ENCODE measurements at regions not wholly inside any gene's neighbourhood (a gene's known extent, or its start where the extent isn't known, plus 50 kb on each side); places are given as distances from the start of the nearest gene placed in this dataset.

DNA sequence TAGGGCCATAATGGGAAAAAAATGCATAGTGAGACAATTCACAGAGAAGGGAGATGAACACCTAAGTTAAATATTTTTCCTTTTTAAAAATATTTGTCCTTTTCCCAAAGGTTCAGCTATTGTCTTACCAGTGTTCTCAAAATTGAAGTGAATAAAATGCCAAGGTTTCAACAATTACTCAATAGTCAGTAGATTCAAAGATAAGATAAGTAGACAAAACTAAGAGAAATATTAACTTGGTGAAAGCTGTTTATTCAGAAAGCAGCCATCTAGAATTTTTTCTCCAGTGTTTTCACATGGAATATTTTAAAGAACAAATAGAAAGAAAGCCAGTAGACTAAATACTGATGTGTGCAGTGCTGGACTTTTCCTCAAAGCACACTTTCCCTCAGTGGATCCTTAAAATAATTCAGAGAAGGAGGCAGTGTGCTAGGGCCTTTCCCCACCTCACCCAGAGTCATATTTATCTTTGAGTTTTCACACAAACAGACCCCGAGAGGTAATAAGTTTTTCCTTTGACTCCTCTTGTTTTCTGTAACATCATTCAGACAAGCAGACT lies 144.5 kb upstream of the PLEKHG7 start:
- POLR2A ChIA-PET = interaction anchor here (0.6 to 1.4 kb wide), 5 partner anchors 9 to 400 kb away, joined by 3 to 5 read pairs (median 3); no protein-coding TSS in a partner anchor
- no peaks in the 10 kb centered on the region for H3K36me3 ChIP-seq (ENCODE audit: insufficient read depth, low read length)
- H3K4me3 ChIP-seq (ENCODE audit: low read depth, low read length, poor library complexity, severe bottlenecking) = no peak overlapping the region
- H3K9me2 ChIP-seq (ENCODE audit: insufficient read depth, low read length) = no peaks in the 10 kb centered on the region
- no peak overlapping the region for H3K4me2 ChIP-seq (ENCODE audit: low read length)
- H3K27ac ChIP-seq (ENCODE audit: low read depth, low read length, poor library complexity, severe bottlenecking) = no peak overlapping the region
- H3K4me1 ChIP-seq (ENCODE audit: insufficient read depth, low read length, poor library complexity, severe bottlenecking) = peaks cover 31% of the 10 kb centered on the region
- no peaks in the 10 kb centered on the region for H4K20me1 ChIP-seq (ENCODE audit: insufficient read depth, low read length)
- intact Hi-C loops (cut with micrococcal nuclease; ENCODE audit: unreplicated experiment) = no loop called here
- no TSS peak for BruUV-seq (replicated peaks)
- TF ChIP-seq CTCF (conservative IDR thresholded peaks at IDR 0.05; ENCODE audit: low read length) = no peak
- no peak for TF ChIP-seq EZH2phosphoT487 (IDR thresholded peaks at IDR 0.05; ENCODE audit: borderline replicate concordance, low read depth, low read length)
- no peak for DNase-seq (ENCODE audit: low spot score)
- CTCF ChIA-PET (ENCODE audit: unreplicated experiment) = no interaction called here
- H2AFZ ChIP-seq (ENCODE audit: low read length) = peak overlapping the region; percentile 7; the same call in 1 of the 2 replicates
- peaks cover 8% of the 10 kb centered on the region; the same call in 1 of the 2 replicates for H3K9me3 ChIP-seq (ENCODE audit: low read length)
- no peaks in the 10 kb centered on the region for H3K79me2 ChIP-seq (ENCODE audit: insufficient read depth, low read depth, low read length)

DNA sequence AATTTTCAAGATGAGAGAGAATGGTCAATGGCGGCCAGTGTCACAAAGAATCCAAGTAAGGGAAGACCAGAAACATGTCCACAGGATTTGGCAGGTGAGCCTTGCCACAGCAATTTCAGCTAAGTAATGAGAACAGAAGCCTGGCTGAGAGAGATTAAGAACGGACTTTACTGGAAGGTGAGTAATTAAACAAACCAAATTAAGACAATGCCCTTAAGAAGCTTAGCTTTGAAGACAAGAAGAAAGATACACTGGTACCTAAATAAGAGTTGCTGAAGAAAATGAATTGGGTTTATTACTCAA lies 145.4 kb upstream of the PLEKHG7 start:
- no peak overlapping the region for H3K27ac ChIP-seq (ENCODE audit: low read depth, low read length, poor library complexity, severe bottlenecking)
- H3K4me2 ChIP-seq (ENCODE audit: low read length) = no peak overlapping the region
- no TSS peak for BruUV-seq (replicated peaks)
- CTCF ChIA-PET (ENCODE audit: unreplicated experiment) = no interaction called here
- H2AFZ ChIP-seq (ENCODE audit: low read length) = no peak overlapping the region
- no peak for DNase-seq (ENCODE audit: low spot score)
- POLR2A ChIA-PET = interaction anchor here (0.6 to 1.8 kb wide), 12 partner anchors 9 to 451 kb away, joined by 3 to 17 read pairs (median 4); partner anchors contain the start of gene BTG1
- H3K4me1 ChIP-seq (ENCODE audit: insufficient read depth, low read length, poor library complexity, severe bottlenecking) = peaks cover 31% of the 10 kb centered on the region
- no peaks in the 10 kb centered on the region for H4K20me1 ChIP-seq (ENCODE audit: insufficient read depth, low read length)
- no peaks in the 10 kb centered on the region for H3K79me2 ChIP-seq (ENCODE audit: insufficient read depth, low read depth, low read length)
- H3K9me2 ChIP-seq (ENCODE audit: insufficient read depth, low read length) = no peaks in the 10 kb centered on the region
- no peak for TF ChIP-seq CTCF (conservative IDR thresholded peaks at IDR 0.05; ENCODE audit: low read length)
- TF ChIP-seq EZH2phosphoT487 (IDR thresholded peaks at IDR 0.05; ENCODE audit: borderline replicate concordance, low read depth, low read length) = no peak
- H3K9me3 ChIP-seq (ENCODE audit: low read length) = peaks cover 8% of the 10 kb centered on the region; the same call in 1 of the 2 replicates
- no peaks in the 10 kb centered on the region for H3K36me3 ChIP-seq (ENCODE audit: insufficient read depth, low read length)
- intact Hi-C loops (cut with micrococcal nuclease; ENCODE audit: unreplicated experiment) = no loop called here
- no peak overlapping the region for H3K4me3 ChIP-seq (ENCODE audit: low read depth, low read length, poor library complexity, severe bottlenecking)

DNA sequence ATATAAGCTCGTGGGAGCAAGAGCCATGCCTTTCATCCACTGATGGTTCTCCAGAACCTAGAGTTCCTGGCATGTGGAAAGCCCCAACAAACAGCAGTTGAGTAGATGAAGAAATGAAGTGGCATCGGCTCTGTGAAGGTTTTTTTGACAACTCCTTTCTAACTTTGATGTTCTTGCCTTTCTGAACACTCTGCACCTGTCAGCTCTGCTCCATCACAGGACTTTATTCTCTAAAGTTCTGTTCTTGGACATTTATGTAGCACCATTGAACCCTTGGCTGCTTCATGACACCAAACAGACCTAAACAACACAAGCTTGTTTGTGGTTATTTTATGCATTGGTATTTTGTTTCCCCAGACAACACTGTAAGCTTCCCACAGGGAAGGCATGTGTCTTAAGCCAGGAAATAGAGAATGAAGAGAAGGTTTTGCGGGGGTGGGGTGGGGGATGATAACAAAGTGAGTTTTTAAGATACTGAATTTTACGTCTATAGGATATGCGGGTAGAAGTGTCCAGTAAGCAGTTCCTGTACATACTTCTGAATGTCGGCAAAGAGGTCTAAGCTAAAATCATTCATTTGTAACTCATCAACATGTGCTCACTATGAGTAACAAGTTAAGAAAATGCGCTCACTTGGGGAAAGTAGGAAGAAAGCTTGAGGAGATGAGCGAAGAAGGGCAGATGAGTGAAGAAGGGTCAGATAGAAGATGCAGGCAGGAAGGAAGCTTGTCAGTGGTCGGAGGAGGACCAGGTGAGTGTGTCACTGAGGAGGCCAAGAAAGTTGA lies 146.0 kb upstream of the PLEKHG7 start:
- H4K20me1 ChIP-seq (ENCODE audit: insufficient read depth, low read length) = no peaks in the 10 kb centered on the region
- CTCF ChIA-PET (ENCODE audit: unreplicated experiment) = no interaction called here
- intact Hi-C loops (cut with micrococcal nuclease; ENCODE audit: unreplicated experiment) = no loop called here
- no peaks in the 10 kb centered on the region for H3K79me2 ChIP-seq (ENCODE audit: insufficient read depth, low read depth, low read length)
- H3K4me2 ChIP-seq (ENCODE audit: low read length) = 0 out of 2 replicates have a peak overlapping the region, but pooled peaks have one; percentile 12
- no peak for DNase-seq (ENCODE audit: low spot score)
- no peaks in the 10 kb centered on the region for H3K36me3 ChIP-seq (ENCODE audit: insufficient read depth, low read length)
- no peaks in the 10 kb centered on the region for H3K9me2 ChIP-seq (ENCODE audit: insufficient read depth, low read length)
- peaks cover 35% of the 10 kb centered on the region for H3K4me1 ChIP-seq (ENCODE audit: insufficient read depth, low read length, poor library complexity, severe bottlenecking)
- BruUV-seq (replicated peaks) = no TSS peak
- H3K9me3 ChIP-seq (ENCODE audit: low read length) = peaks cover 8% of the 10 kb centered on the region; the same call in 1 of the 2 replicates
- no peak for TF ChIP-seq CTCF (conservative IDR thresholded peaks at IDR 0.05; ENCODE audit: low read length)
- no peak for TF ChIP-seq EZH2phosphoT487 (IDR thresholded peaks at IDR 0.05; ENCODE audit: borderline replicate concordance, low read depth, low read length)
- H2AFZ ChIP-seq (ENCODE audit: low read length) = peak overlapping the region; percentile 49; the same call in 1 of the 2 replicates
- no peak overlapping the region for H3K4me3 ChIP-seq (ENCODE audit: low read depth, low read length, poor library complexity, severe bottlenecking)
- H3K27ac ChIP-seq (ENCODE audit: low read depth, low read length, poor library complexity, severe bottlenecking) = no peak overlapping the region
- POLR2A ChIA-PET = interaction anchor here (0.6 to 1.8 kb wide), 14 partner anchors 10 to 452 kb away, joined by 3 to 17 read pairs (median 4); partner anchors contain the start of gene BTG1

All from OCI-LY7 (cell line).